NCI-H446 (cell line): ENCODE measurements at regions not wholly inside any gene's neighbourhood (a gene's known extent, or its start where the extent isn't known, plus 50 kb on each side); places are given as distances from the start of the nearest gene placed in this dataset.

Experiments used
- DNase-seq, 2 experiments: peaks; one replicate each; lab custom pipeline; 2025; lab: John Stamatoyannopoulos, UW

GRCh38 chr14:62283837-62284236, 521.6 kb downstream of the SNAPC1 start:
- no peak for DNase-seq

- no peak for DNase-seq
Observed at GRCh38 chr14:62289471-62289870, 527.3 kb downstream of the SNAPC1 start.

- no peak for DNase-seq
Observed at GRCh38 chr14:62301080-62301479, 538.9 kb downstream of the SNAPC1 start.

- no peak for DNase-seq
Observed at GRCh38 chr14:62301911-62302310, 539.7 kb downstream of the SNAPC1 start.

- no peak for DNase-seq
Observed at GRCh38 chr14:62303437-62303836, 541.2 kb downstream of the SNAPC1 start.

GRCh38 chr14:62304257-62304656, 542.0 kb downstream of the SNAPC1 start:
- no peak for DNase-seq

- DNase-seq, result no peak
Observed at GRCh38 chr14:62307844-62308243, 545.6 kb downstream of the SNAPC1 start.

- no peak for DNase-seq
Observed at GRCh38 chr14:62308316-62308715, 546.1 kb downstream of the SNAPC1 start.

GRCh38 chr14:62308891-62309290, 546.7 kb downstream of the SNAPC1 start:
- DNase-seq, result no peak

- no peak for DNase-seq
Observed at GRCh38 chr14:62313212-62313611, 551.0 kb downstream of the SNAPC1 start.

- DNase-seq, result no peak
Observed at GRCh38 chr14:62314221-62314620, 552.0 kb downstream of the SNAPC1 start.

- DNase-seq, result no peak
Observed at GRCh38 chr14:62314871-62315270, 552.7 kb downstream of the SNAPC1 start.

GRCh38 chr14:62315631-62316030, 553.4 kb downstream of the SNAPC1 start:
- no peak for DNase-seq

GRCh38 chr14:62322216-62322615, 560.0 kb downstream of the SNAPC1 start:
- no peak for DNase-seq

- no peak for DNase-seq
Observed at GRCh38 chr14:62329427-62329826, 567.2 kb downstream of the SNAPC1 start.

GRCh38 chr14:62347562-62348011, 585.4 kb downstream of the SNAPC1 start:
- no peak for DNase-seq

GRCh38 chr14:62357362-62357761, 595.1 kb downstream of the SNAPC1 start:
- DNase-seq, result no peak

GRCh38 chr14:62364161-62364560, 601.9 kb downstream of the SNAPC1 start:
- no peak for DNase-seq

- no peak for DNase-seq
Observed at GRCh38 chr14:62364800-62365280, 602.6 kb downstream of the SNAPC1 start.

- DNase-seq, result no peak
Observed at GRCh38 chr14:62369919-62370560, 607.8 kb downstream of the SNAPC1 start.

- DNase-seq, result no peak
Observed at GRCh38 chr14:62373944-62374343, 611.7 kb downstream of the SNAPC1 start.

GRCh38 chr14:62378057-62378456, 615.8 kb downstream of the SNAPC1 start:
- DNase-seq, result no peak

GRCh38 chr14:62381311-62382070, 619.3 kb downstream of the SNAPC1 start:
- DNase-seq, result no peak
